HG02938 (cell line): ENCODE measurements at regions not wholly inside any gene's neighbourhood (a gene's known extent, or its start where the extent isn't known, plus 50 kb on each side); places are given as distances from the start of the nearest gene placed in this dataset.

ENCODE experiments used
- ATAC-seq: cut with Tn5 transposase; IDR thresholded peaks from one replicate; pipeline ENCODE4 v1.9.1; 2021; ENCODE audit warnings: mild to moderate bottlenecking, moderate library complexity; ENCODE audit not compliant: unreplicated experiment

DNA sequence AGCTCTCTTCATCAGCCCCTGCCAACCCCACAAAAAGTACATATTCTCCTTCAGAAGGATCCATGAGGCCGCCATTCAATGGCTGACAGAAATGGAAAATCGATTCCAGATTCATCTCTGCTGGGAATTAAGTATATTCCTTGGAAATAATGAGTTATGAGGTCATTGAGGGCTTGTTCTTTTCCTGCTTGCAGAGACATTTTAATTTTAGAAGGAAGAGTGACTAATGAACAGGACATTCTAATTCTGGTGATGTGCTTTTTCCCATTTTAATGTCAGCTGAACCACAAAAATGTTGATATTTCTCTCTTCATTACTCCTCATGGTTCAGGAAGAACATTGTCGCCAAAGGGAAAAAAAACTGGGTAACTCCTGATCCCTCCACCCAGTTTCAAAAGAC is 314.0 kb downstream of the PIK3R1 start:
- ATAC-seq = no peak

DNA sequence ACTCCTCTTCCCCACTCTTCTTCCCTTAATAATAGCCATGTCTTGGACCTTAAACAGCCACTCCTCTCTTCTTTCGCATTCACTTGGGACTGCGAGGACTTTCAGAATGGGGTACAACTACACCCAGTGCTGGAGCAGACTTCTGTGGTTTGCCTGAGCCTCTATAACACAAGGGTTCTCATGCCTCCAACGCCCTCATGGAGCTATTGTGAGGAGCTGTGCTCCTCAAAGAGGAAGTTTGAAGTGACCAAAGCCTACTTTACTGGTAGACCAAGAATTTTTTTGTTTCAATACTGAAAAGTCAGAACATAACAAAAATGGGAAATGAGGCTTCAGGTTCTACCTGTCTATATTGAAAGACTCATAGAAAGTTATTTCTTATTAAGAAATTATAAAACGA is 316.4 kb downstream of the PIK3R1 start:
- ATAC-seq = no peak

GRCh38 chr5:68533051-68533450 is 317.5 kb downstream of the PIK3R1 start:
- ATAC-seq = no peak

DNA sequence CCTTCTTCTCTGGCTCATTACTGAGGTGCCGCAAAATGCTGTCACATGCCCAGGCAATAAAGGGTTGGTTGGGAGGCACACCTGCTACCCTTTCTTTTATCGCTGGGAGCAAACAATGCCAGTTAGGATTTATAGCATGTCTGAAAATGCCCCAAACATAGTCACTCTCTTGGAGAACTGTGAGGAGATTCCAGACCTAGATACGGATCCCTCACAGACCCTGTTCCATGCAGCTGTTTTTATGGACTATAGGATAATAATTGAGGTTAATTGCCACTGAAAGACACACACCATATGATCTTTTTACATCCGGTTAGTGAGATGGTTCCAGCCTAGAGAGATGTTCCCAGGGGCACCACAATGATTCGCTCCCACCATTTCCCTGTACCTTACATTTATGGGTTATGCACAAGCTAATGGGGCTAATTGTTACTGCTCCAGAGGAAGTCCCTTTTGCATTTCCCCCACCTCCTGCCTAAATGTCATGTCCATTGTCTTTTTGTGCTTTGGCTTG is 318.1 kb downstream of the PIK3R1 start:
- ATAC-seq = no peak

DNA sequence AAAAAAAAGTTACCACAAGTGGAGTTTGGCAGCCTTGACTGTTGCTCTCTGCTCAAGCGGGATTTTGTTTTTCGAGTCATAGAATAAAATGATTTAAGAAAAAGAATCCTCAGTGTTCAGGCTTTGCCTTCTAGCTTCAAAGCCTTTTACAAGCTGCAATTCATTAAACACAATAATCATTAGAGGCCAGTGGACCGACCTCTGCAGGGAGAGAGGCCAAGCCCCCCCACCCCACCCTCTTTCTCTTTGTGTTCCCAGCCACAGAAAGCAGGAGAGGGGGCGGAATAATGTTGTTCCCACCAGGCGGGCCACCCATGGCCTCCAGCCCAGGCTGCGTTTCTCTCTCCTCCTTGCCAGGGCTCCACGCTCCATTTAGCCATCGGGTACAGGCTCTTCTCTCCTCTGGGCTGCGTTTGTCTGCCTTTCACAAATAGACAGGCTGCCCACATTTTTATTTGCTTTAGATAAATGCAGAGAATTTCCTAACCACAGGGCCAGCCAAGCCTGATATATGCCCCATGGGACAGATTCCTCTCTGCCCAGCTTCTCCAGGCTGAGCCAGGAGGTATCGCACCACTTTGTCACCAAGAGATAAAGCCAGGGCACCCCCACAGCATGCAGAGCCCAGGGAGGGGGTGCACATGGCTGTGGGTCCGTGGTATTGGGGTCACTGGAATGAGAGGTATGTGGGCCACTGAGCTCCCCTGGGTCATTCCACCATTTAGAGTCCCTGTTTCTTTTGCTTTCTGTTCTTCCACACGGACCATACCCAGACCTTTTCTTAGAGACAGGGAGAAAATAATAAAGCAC is 318.8 kb downstream of the PIK3R1 start:
- no peak for ATAC-seq

GRCh38 chr5:68534956-68535520 is 319.5 kb downstream of the PIK3R1 start:
- ATAC-seq = no peak

- no peak for ATAC-seq
Observed at GRCh38 chr5:68538814-68539420, 323.4 kb downstream of the PIK3R1 start.

- ATAC-seq = no peak
Observed at GRCh38 chr5:68540798-68541590, 325.4 kb downstream of the PIK3R1 start.

GRCh38 chr5:68542207-68542606 is 326.7 kb downstream of the PIK3R1 start:
- ATAC-seq = no peak

- ATAC-seq = no peak
Observed at GRCh38 chr5:68543212-68543611, 327.7 kb downstream of the PIK3R1 start.

- no peak for ATAC-seq
Observed at GRCh38 chr5:68544091-68544647, 328.6 kb downstream of the PIK3R1 start.

DNA sequence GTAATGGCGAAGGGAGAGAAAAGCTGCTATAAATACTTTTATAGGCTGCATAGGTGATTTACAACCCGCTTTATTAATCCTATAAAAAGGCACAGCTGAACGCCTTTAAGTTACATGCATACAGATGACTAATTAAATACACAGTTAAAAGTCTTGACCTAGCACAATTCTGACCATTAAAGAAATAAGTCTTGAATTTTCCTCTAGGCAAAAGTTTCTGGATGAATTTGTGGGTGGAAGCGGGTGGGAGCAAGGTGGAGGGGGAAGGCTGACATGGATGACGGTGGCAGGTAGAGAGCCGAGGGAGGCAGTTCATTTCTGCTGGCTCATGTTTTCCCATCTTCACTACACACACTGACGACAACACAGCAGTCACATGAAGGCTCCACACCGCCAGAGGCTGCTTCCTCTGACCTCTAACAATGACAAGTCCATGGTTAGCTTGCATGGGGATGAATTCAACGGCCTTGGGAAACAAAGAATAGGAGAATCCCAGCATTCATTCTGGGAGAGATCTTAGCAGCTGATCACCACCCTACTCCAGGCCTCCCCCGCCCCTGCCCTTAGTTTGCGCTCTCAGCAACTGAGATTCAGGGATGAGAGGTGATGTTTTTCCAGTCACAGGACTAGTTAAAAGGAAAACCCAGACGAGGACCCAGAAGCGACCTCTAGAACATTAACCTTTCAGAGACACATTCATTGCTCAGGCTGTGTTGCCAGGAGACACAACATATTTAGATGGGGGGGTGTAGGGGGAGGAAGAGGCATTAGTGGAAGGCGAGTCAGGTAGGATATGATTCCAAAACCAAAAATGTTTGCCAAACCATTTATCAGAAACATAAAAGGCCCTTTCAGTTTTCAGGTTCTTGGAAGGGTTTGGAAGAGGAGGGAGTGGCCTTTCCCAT is 329.3 kb downstream of the PIK3R1 start:
- no peak for ATAC-seq

DNA sequence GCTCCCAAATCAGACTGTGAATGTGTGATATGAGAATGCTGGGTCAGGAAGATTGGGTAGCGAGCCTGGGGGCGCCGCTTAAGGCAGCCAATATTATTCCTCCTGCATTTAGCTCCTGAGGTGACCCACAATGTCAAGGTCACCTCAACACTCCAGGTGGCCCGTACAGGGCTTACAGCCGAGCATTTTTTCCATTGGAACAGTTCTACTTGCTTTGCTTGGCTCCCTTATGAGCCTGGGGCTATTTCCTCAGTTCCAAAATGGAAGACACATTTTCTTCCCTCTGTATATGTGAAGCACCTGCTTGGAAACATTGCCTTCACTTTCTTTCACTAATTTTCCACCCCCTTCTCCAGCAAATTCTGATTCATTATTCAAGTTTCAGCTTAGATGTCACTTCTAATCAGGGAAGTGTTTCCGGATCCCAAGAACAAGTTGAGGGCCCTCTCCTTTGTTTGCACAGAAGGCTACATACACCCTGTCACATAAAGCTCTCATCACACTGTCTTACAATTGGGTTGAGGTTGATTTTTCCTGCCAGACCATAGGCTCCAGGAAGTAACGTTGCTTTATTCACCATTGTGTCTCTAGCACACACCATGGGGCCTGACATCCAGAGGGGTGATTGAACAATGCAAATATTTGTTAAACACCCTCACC is 330.2 kb downstream of the PIK3R1 start:
- no peak for ATAC-seq

DNA sequence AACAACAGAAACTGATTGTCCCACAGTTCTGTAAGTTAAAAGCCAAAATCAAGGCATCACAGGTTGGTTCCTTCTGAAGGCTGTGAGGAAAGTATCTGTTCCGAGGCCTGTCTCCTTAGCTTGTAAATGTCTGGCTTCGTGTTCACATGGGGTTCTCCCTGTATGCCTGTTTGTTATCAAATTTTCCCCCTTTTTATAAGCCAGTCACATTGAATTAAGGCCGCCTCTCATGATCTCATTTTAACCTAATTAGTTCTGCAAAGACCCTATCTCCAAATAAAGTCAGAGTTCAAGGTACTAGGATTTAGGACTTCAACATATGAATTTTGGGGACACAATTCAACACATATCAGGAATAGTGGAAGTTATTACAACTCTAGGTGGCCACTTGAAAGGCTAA is 331.5 kb downstream of the PIK3R1 start:
- no peak for ATAC-seq

DNA sequence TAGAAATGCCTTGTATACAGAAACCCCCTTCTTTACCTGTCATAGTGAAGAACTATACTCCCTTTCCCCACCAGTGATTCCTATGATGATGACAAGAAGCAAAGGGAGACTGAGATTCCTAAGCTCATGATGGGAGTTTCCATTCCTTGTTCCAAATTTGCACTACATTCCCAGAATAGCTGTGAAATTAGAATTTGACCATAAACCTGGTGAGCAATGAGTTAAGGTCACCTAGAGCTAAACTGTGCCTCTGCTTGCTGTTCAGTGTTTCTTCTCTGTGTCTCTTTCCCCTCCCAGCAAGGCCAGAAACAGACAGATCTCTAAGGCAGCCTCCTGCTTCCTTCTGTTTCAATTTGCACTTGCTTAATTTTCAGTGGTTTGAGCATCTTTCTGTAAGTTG is 332.1 kb downstream of the PIK3R1 start:
- no peak for ATAC-seq

- ATAC-seq = no peak
Observed at GRCh38 chr5:68548959-68549676, 333.6 kb downstream of the PIK3R1 start.

DNA sequence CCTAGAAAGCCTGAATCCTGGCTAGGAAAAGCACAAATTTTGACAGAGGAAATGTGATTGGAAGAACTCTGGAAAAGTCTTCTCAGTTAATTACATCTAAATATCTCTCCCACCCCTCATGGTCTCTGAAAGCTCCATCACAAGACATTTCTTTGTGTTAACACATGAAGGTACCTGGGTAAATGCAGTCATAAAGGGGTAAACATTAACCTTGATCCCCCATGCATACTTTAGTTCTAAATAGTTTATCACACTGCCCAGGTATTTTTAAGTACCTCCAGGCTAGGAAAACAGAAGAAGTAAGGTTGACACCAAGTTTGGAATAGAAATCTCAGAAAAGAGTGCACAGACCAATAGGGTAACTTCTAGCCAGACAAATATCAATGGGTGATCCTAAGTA is 334.5 kb downstream of the PIK3R1 start:
- ATAC-seq = no peak

- no peak for ATAC-seq
Observed at GRCh38 chr5:68551436-68551835, 335.9 kb downstream of the PIK3R1 start.
